Astrocyte of the spinal cord (primary cell): ENCODE measurements at regions not wholly inside any gene's neighbourhood (a gene's known extent, or its start where the extent isn't known, plus 50 kb on each side); places are given as distances from the start of the nearest gene placed in this dataset.
"Not testable (repeated sequence)": the region's sequence is repeated elsewhere in the genome, so short reads cannot be mapped to it uniquely, and the experiment has no call there.

Experiments
- DNase-seq: peaks from one replicate; pipeline ENCODE4 v3.0.0; 2011; ENCODE audit warnings: low read depth, low spot score
- H3K4me3 ChIP-seq: 2 replicates; pipeline ENCODE4 v1.5.1; 2011; ENCODE audit warnings: low read depth, mild to moderate bottlenecking, low read length, moderate library complexity
- in situ Hi-C: cut with HindIII; loops from 2 replicates; pipeline ENCODE4 v1.10.0; 2017; ENCODE audit warnings: low sequenced_read_pairs
- TF ChIP-seq, protein P1 (sequence below): IDR thresholded peaks from 2 replicates; pipeline ENCODE4 v1.5.1; 2012; ENCODE audit warnings: low read depth, mild to moderate bottlenecking, low read length, inconsistent platforms

DNA sequence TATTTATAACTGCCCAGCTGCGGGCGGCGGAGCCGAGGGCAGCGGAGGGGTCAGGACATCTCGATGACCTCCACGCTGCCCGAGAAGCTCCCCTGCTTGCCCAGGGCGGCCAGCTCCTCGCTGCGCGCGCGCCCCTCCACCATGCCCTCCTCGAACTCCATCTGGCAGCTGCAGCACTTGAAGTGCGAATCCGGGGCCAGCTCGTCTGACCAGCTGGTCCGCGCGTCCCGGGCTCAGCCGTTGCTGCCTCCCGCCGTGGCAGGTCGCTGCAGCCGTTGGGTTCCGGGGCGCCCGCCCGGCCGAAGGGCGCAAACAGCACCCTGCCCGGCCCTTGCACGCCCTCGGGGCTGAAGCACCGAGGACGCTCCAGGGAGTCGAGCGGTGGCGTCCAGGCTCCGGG, 136.9 kb upstream of the PTPN20 start:
- in situ Hi-C loops, DNase-seq, H3K4me3 ChIP-seq: not testable (repeated sequence)

DNA sequence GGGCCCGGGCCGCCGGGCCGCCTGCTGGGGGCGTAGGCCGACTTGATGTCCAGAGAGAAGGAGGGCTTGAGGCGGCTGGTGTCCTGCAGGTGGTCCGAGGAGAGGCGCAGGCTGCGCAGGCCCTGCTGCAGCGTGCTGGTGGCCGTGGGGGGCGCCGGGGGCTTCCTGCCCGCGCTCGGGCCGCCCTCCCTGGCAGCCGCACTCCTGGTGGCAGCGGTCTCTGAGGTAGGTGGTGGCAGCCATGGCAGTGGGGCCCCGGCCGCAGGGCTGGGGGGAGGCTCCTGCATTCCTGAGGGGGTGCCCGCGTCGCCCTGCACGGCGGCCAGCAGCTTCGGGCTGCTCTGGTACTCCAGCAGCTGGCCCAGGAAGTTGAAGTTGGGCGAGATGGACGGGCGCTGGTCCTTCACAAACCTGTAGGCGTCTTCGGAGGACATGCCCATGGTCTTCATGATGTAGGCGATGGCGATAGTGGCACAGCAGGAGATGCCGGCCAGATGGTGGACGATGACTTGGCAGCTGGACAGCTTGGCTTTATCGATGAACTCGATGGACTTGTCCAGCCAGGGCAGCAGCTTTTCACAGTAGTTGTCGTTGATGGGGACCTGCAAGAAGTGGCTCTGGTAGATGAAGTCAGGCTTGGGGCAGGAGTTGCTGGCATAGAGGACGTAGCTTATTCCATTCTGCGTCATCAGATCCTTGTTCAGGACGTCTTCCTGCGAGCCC, 136.1 kb upstream of the PTPN20 start:
- H3K4me3 ChIP-seq, DNase-seq, in situ Hi-C loops: not testable (repeated sequence)

DNA sequence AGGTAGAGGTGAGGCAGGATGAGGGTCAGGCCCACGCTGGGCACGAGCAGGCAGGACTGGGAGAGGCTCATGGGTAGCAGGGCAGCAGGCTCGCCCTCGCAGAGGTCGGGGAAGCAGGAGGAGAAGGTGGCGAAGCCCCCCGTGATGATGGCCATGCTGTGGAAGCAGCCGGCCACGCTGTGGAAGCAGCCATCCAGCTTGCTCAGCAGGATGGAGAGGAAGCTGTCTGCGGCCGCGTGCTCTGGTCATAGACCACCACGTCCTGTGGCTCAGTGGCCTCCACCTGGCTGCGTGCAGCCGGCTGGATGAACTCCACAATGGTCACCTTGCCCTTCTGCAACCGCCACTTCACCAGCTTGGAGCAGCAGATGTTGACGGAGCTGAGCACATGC, 135.6 kb upstream of the PTPN20 start:
- in situ Hi-C loops, H3K4me3 ChIP-seq, DNase-seq: not testable (repeated sequence)

DNA sequence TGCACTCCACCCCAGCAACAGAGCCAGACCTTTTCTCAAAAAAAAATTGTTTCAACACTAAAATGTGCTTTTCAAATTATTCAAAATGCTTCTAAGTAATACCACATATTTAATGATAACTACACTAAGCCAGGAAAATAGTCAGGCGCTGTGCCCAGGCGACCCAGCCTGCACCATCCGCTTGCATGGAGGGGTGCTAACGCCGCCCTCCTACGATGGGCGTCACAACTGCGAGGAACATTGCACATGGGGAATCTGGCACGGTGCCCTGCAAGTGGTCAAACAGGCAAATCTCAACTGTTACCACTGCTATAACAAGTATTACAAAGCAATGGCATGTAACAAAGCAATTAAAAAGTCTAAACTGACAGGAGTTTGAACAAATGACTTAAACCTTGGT, 131.7 kb upstream of the PTPN20 start:
- in situ Hi-C loops, H3K4me3 ChIP-seq: not testable (repeated sequence)
- peak; percentile 33 for DNase-seq

DNA sequence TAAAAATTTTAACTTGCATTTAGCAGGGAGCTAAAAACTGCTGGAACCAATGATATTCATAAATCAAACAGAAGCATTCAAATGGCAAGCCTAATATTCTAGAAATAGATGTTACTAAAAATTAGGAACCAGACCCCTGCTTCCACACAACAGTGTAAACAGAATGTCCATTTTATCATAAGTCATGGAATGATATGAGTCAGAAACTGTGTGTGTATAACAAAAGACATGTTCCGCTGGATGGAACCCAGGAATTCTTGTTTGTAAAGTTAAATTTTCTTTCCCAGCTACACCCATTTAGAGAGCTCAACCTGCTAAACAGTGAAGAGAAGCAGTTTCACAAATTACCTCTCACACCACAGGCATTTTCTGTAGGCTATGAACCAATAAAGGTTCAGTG, 131.1 kb upstream of the PTPN20 start:
- in situ Hi-C loops, H3K4me3 ChIP-seq: not testable (repeated sequence)
- DNase-seq: peak; percentile 16

DNA sequence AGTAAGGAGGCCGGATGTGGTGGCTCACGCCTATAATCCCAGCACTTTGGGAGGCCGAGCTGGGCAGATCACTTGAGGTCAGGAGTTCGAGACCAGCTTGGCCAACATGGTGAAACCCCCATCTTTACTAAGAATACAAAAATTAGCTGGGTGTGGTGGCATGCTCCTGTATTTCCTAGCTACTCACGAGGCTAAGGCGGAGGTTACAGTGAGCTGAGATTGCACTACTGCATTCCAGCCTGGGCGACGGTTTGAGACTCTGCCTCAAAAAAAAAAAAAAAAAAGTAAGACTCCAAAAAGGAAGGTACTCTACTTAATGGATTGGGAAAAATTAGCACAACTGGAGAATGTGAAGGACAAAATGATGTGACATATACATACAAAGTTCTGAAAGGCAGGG, 130.2 kb upstream of the PTPN20 start:
- H3K4me3 ChIP-seq, in situ Hi-C loops, DNase-seq: not testable (repeated sequence)

DNA sequence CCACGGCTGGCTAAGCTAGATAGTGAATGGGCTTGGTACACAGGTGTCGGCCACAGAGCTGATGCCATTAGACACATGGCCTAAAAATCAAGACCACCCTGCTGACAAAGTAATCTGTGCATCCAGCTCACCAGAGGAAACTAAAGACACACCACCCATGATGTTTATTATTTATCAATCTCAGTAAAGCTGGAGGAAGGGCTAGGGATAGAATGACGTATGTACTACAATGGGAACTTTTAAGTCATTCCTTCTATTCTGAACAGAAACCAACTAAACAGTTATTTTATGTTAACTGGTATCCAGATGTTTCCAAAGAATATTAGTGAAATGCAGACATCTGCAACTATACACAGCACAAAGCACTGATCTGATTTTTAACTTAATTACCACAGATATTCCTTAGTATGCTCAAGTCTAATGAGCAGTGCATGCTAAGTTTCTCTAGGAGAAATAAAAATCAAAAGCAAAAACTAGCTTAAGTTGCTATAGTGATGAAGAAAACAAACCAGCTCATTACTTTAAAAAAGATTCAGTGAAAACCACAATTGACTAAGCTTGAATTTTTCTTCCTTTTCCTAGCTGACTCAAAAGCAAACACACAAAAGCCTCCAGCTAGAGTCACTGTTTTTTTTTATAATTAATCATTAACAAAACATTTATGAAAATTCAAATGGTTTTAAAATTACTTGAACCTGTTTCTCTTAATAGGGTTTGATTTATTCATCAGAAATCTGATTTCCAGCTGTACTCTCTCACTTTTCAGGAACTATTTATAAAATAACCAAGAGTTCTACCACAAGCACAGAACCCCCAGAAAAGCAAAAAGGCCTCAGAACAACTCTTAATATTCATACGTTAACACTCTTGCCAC, 129.0 kb upstream of the PTPN20 start:
- DNase-seq: peak; percentile 54

DNA sequence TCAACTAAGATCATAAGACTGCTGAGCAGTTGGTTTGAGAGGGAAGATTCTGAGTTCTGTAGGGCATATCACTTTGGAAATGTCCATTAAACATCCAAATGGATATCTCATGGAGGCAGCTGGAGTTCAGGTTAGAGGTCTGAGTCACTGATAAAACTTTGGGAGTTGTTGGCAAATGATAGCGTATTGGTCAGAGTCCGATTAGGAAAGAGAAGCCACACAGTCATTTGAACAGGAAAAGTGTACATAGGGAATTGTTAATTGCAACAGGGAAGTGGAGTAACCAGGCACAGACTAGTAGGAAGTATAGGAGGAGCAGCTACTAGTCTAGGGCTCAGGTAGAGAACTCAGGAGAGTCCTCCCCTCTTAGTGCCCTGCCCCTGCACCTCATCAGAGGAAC, 126.6 kb upstream of the PTPN20 start:
- in situ Hi-C loops, H3K4me3 ChIP-seq, DNase-seq: not testable (repeated sequence)

More for the DNA sequence above, 129.0 kb upstream of the PTPN20 start:
- H3K4me3 ChIP-seq, in situ Hi-C loops: not testable (repeated sequence)

DNA sequence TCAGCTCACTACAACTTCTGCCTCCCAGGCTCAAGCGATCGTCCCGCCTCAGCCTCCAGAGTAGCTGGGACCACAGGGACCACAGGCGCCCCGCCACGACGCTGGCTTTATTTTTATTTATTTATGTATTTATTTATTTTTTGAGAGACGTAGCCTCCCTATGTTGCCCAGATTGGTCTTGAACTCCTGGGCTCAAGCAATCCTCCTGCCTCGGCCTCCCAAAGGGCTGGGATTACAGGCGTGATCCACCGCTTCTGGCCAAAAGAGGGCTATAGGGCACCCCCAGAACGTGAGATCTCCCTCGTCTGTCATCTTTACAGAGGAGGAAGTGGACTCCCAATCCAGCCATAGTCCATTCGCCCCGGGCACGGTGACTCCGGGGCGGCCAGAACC, 125.1 kb upstream of the PTPN20 start:
- in situ Hi-C loops: not testable (repeated sequence)
- DNase-seq: peak; percentile 0
- peak overlapping the region; percentile 43 for H3K4me3 ChIP-seq

DNA sequence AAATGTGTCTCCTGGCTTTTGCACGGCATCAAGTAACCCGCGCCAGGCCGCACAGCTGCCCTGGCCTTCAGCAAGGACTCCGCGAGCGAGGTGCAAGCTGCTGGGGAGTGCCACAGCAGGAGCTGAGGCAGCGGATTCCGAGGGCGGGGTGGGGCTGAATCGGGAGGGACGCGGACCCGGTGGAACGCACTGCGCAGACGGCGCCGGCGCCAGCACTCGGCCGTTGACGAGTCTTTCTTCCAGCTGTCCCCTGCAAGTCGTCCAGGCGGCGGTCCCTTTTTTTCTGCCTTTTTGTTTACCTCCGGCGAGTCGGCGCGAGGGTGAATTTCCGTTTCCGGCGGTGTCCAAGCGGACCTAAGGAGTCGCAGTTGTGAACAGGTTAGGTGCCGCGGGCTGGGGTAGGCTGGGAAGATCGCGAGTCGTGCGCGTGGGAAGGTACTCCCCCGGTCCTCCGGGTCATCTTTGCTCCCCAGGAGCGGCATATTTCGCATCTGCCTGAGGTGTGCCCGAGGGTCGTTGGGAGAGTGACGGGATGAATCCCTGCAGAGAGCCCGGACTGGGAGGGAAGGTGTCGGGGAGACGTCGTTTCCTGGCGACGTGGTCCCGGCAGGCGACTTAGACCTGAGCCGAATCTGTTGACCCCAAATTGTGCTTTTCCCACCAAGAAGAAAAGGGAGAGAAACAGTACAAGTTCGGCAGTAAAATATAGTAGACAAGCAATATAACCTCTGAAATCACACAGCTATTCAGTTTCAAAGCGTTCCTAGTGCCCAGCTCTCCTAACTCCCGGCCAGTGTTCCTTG, 124.5 kb upstream of the PTPN20 start:
- DNase-seq: peak; percentile 62
- in situ Hi-C loops: not testable (repeated sequence)
- H3K4me3 ChIP-seq: peak overlapping the region; percentile 68

DNA sequence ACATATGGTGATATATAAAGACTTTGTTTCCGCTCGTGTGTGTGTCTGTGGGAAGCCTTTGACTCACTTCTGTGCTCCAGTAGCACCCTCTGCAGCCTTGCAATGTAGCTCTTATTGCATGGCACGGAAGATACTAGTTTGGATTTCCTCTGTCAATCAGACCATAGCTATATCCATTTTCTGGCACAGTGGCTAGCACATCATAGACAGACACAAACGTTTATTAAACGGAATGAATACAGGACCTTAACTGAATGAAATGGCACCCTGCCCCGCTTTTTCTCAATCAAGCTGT, 124.0 kb upstream of the PTPN20 start:
- TF ChIP-seq, protein P1, sequence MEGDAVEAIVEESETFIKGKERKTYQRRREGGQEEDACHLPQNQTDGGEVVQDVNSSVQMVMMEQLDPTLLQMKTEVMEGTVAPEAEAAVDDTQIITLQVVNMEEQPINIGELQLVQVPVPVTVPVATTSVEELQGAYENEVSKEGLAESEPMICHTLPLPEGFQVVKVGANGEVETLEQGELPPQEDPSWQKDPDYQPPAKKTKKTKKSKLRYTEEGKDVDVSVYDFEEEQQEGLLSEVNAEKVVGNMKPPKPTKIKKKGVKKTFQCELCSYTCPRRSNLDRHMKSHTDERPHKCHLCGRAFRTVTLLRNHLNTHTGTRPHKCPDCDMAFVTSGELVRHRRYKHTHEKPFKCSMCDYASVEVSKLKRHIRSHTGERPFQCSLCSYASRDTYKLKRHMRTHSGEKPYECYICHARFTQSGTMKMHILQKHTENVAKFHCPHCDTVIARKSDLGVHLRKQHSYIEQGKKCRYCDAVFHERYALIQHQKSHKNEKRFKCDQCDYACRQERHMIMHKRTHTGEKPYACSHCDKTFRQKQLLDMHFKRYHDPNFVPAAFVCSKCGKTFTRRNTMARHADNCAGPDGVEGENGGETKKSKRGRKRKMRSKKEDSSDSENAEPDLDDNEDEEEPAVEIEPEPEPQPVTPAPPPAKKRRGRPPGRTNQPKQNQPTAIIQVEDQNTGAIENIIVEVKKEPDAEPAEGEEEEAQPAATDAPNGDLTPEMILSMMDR: peak; percentile 19
- peak overlapping the region; percentile 68 for H3K4me3 ChIP-seq
- in situ Hi-C loops: no loop called here
- DNase-seq: peak; percentile 46

DNA sequence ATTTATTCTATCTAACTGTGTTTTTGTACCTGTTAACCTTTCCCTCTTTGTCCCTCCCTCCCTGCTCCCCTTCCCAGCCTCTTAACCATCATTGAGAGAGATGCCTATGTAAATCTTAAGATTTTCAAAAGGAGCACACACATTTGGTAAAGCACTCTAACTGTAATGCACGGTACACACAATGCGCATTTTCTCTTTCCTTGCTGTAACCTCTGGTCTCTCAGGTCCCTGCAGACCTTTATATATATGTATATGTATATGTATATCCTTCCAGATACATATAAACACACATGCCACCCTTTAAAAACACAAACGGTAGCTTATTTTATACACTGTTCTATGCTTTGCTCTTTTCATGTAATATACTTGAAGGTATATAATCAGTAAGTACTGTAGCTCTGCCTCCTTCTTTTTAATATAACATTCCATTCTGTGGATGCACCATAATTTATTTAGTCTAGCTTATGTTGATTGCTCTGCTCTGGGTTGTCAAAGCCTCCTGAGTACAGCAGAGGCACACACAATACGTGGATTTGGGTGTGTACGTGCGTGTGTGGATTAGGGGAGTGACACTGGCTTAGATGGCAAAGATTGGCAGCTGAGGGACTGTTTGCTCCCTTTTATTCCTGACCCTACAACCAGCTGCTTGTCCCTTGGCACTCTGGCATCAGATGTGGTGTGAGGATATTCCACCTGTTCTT, 118.4 kb upstream of the PTPN20 start:
- H3K4me3 ChIP-seq, DNase-seq, in situ Hi-C loops: not testable (repeated sequence)

DNA sequence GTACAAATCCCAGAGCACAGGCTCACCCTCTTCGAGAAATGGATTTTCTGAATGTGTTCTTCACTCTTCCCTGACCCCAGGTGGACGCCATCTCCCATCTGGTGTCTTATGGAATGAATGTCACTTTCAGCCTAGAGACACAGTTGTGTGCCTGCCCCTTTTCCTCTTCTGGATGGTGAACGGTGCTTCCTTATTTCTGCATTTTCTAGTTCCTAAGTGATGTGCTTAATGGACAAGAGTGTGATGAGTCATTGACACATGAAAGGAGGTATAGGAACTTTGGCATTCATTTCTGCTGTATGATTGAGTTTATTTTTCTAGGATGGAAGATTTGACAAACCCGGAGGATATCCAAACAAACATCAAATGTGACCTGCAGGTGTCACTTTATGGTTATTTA, 114.9 kb upstream of the PTPN20 start:
- in situ Hi-C loops, DNase-seq, H3K4me3 ChIP-seq: not testable (repeated sequence)

DNA sequence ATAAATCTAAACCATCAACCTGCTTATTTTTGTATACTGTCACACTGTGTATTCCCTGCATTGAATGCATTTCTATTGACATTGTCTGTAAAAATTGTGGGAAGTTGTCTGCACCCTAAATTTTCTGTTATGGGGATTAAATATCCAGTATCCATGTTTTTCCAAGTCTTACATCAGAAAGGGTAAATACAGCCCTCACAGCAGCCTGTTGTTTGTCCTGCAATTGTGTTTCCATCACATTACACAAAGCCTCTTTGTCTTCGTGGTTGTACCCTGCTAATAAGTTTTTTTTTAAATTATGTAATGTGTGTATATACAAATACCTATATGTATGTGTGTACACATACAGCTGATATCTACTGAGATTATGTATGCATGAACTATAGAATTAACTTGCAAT, 109.2 kb upstream of the PTPN20 start:
- DNase-seq, in situ Hi-C loops, H3K4me3 ChIP-seq: not testable (repeated sequence)

DNA sequence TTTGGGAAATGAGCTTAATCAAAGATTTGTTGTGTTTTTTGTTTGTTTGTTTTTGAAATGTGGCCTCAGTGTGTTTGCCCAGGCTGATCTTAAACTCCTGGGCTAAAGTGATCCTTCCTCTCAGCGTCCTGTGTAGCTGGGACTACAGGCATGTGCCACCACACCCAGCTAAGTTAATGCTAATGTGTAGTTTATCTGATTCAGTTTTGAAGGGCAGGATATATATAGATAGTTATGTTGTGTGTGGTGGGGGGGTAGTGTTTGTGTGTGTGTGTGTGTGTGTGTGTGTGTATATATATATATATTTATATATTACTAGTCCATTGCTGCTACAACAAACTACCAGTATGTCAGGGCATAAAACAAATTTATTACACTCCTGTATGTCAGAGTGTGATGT, 108.1 kb upstream of the PTPN20 start:
- DNase-seq, in situ Hi-C loops, H3K4me3 ChIP-seq: not testable (repeated sequence)

DNA sequence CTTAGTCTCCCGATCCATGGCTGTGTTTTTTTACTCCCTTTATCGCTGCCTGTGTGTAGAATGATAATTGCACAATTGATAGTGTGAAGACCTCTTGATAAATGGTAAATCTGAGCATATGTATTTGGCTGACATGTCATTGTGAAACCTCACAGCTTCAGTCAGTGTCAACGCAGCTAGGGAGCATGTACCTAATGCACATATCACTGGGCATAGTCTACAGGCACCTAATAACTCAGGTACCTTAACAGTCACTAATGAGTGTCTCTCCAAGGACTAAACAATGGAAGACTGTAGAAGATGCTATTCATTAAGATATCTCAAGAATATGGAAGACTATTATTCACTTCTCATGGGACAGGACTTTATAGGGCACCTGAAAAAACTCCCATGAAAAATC, 101.0 kb upstream of the PTPN20 start:
- H3K4me3 ChIP-seq, in situ Hi-C loops, DNase-seq: not testable (repeated sequence)
